Coronary artery (tissue), 2 donors: ENCODE measurements at regions not wholly inside any gene's neighbourhood (a gene's known extent, or its start where the extent isn't known, plus 50 kb on each side); places are given as distances from the start of the nearest gene placed in this dataset.

Source experiments
- DNase-seq: peaks from one replicate; pipeline ENCODE4 v3.0.0-alpha.2; 2017; ENCODE audit warnings: low spot score
- H3K27ac ChIP-seq, 2 donors: fragments of 200-600 bp; sonication (generic); one replicate each; pipeline ENCODE4 v1.5.1; 2016 to 2019
- H3K4me3 ChIP-seq: fragments of 200-600 bp; sonication (generic); 2 replicates; pipeline ENCODE4 v1.5.1; 2016; ENCODE audit warnings: mild to moderate bottlenecking, moderate library complexity
- CTCF ChIP-seq: fragments of 200-600 bp; sonication (generic); IDR thresholded peaks from one replicate; pipeline ENCODE4 v1.5.1; 2019; ENCODE audit warnings: antibody characterized with exemption

DNA sequence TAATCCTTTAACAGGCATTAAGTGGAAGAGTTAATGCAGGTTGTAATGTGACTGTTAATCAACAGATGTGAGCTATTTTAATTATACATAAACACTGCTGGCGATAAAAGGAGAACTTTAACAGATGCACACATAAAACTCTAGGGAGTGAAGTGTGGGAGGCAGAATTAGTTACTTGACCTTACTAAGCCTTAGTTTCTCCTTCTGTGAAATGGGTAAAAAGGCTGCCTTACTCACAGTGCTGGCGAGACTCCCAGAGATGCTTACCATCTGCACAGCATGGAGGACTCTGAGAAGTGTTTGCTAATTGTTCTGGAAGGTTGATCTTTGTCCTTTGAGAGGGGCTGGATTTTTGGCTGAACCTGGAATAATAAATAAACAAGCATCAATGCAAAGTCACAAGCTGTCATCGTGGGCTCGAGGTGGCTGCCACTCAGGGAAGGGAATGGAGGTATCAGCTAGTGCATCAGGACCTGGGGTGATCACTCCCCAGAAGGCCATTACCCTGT lies 58.6 kb upstream of the MPEG1 start:
- no peak overlapping the region for H3K27ac ChIP-seq
- DNase-seq = no peak
- no peak for TF ChIP-seq CTCF
- H3K4me3 ChIP-seq = no peak overlapping the region

DNA sequence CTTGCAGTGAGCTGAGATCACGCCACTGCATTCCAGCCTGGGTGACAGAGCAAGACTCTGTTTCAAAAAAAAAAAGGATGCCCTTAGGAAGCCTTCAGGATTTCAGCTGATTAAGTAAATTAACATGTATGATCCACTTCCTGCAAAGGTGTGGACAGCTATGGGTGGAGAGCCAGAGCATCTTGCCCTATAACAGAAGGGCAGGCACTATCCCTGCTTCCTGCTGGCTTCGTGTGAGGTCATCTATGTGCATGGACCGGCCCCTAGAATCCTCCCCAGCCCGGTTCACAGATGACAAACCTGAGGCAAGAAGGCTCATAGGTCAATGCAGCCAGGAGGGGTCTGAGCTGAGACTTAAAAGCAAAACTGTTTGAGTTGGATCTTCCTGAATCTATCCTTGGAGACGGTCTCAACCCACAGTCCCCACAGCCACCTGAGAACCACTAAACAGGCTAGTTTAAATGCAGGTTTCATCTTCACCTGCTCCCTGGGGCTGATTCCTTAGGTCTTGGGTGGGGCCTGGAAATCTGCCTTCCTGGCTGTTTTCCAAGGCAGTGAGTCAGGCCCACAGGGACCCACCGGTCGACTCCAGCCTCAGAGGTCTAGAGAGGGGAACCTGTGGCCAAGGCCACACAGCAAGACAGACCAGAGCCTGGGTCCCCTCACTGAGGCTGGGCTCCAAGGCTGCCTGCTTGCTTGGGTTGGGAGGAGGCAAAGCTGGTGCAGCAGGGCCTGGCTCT lies 55.2 kb upstream of the MPEG1 start:
- H3K27ac ChIP-seq = no peak overlapping the region
- no peak for TF ChIP-seq CTCF
- no peak for DNase-seq
- no peak overlapping the region for H3K4me3 ChIP-seq

DNA sequence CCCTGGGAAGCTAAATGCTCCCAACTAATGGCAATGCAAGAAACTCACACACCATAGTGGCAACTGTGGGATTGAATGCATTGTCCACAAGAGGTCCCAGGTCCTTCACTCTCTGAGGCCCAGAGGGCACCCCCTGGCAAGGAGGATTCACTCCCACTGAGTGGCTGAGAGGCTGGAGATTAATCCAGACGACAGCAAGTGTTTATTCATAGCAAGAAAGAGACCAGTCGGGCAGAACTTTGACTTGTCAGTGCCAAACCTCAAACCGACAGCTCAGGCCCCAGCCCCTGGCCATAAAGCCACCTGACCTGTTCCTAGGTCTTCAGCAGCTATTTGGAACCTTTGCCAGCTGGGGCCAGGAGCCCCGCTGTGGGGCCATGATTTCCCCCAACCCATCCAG lies 54.5 kb upstream of the MPEG1 start:
- H3K27ac ChIP-seq = no peak overlapping the region
- H3K4me3 ChIP-seq = no peak overlapping the region
- TF ChIP-seq CTCF = no peak
- DNase-seq = no peak

GRCh38 chr11:59266491-59266890 lies 53.8 kb upstream of the MPEG1 start:
- no peak for DNase-seq
- Histone ChIP-seq H3K4me3 (no peak overlapping the region), H3K27ac (no peak overlapping the region)

GRCh38 chr11:59265735-59266134 lies 53.0 kb upstream of the MPEG1 start:
- Histone ChIP-seq H3K4me3 (no peak overlapping the region), H3K27ac (no peak overlapping the region)
- no peak for TF ChIP-seq CTCF
- no peak for DNase-seq

More at GRCh38 chr11:59266491-59266890, 53.8 kb upstream of the MPEG1 start:
- no peak for TF ChIP-seq CTCF

GRCh38 chr11:59264736-59265135 lies 52.0 kb upstream of the MPEG1 start:
- Histone ChIP-seq H3K27ac (no peak overlapping the region), H3K4me3 (no peak overlapping the region)
- no peak for TF ChIP-seq CTCF
- DNase-seq = no peak

GRCh38 chr11:59263225-59263894 lies 50.6 kb upstream of the MPEG1 start:
- DNase-seq = no peak
- no peak for TF ChIP-seq CTCF
- no peak overlapping the region for H3K4me3 ChIP-seq
- no peak overlapping the region for H3K27ac ChIP-seq
